ENCODE measurements at regions not wholly inside any gene's neighbourhood (a gene's known extent, or its start where the extent isn't known, plus 50 kb on each side); places are given as distances from the start of the nearest gene placed in this dataset.

- no peak for TF ChIP-seq ZNF532 (CRISPR knock-in tag; IDR thresholded peaks at IDR 0.05; ENCODE audit: borderline replicate concordance)
- TF ChIP-seq ZNF416 (CRISPR knock-in tag; IDR thresholded peaks at IDR 0.05) = no peak
- TF ChIP-seq ZNF425 (CRISPR knock-in tag; conservative IDR thresholded peaks at IDR 0.05) = no peak
These were observed 408.3 kb upstream of the DDI1 start (continued) for GRCh38 chr11:103628121-103628520.

GRCh38 chr11:103631841-103632240 lies 404.6 kb upstream of the DDI1 start:
- POLR2A ChIA-PET = no interaction called here
- CTCF ChIA-PET = no interaction called here
- TF ChIP-seq NR1H2 (CRISPR knock-in tag; IDR thresholded peaks at IDR 0.05) (no peak), PRRX2 (CRISPR knock-in tag; IDR thresholded peaks at IDR 0.05) (no peak), ZNF138 (CRISPR knock-in tag; conservative IDR thresholded peaks at IDR 0.05) (no peak), MYBL2 (CRISPR knock-in tag; IDR thresholded peaks at IDR 0.05) (no peak), HMGXB4 (CRISPR knock-in tag; IDR thresholded peaks at IDR 0.05) (no peak), JAZF1 (CRISPR knock-in tag; IDR thresholded peaks at IDR 0.05) (no peak), ETV6 (CRISPR knock-in tag; IDR thresholded peaks at IDR 0.05) (no peak), E2F5 (CRISPR knock-in tag; IDR thresholded peaks at IDR 0.05) (no peak), CREM (CRISPR knock-in tag; IDR thresholded peaks at IDR 0.05) (no peak), ZNF317 (CRISPR knock-in tag; IDR thresholded peaks at IDR 0.05; ENCODE audit: borderline replicate concordance, low read depth) (no peak), ZBTB43 (CRISPR knock-in tag; IDR thresholded peaks at IDR 0.05) (no peak), FOXJ3 (CRISPR knock-in tag; IDR thresholded peaks at IDR 0.05; ENCODE audit: borderline replicate concordance) (no peak)
- H3K9me3 Mint-ChIP-seq = peaks cover 18% of the 10 kb centered on the region
- DNase-seq (ENCODE audit: low spot score) = no peak
- peaks cover 15% of the 10 kb centered on the region for H3K36me3 Mint-ChIP-seq
- H3K4me3 Mint-ChIP-seq = no peak overlapping the region
- H3K4me1 Mint-ChIP-seq = peaks cover 23% of the 10 kb centered on the region
- no peaks in the 10 kb centered on the region for H3K27me3 Mint-ChIP-seq (ENCODE audit: low read depth)
- no peak for ATAC-seq
- H3K27ac Mint-ChIP-seq = no peak overlapping the region
